Tibial nerve (tissue), 4 donors: ENCODE measurements at regions not wholly inside any gene's neighbourhood (a gene's known extent, or its start where the extent isn't known, plus 50 kb on each side); places are given as distances from the start of the nearest gene placed in this dataset.

ENCODE experiments used
- DNase-seq, 2 donors: peaks; one replicate each; pipeline ENCODE4 v3.0.0-alpha.2; 2019; ENCODE audit warnings: low spot score in 2 of 2
- H3K27ac ChIP-seq, 4 donors: fragments of 200-600 bp; sonication (generic) in 3 of 4; one replicate each; pipeline ENCODE4 v1.5.1; 2017 to 2019; ENCODE audit warnings: mild to moderate bottlenecking in 1 of 4
- H3K27me3 ChIP-seq, 2 donors: fragments of 200-600 bp; sonication (generic) in 1 of 2; one replicate each; pipeline versions ENCODE4 v1.5.1 to v1.6.0; 2017 to 2019
- H3K36me3 ChIP-seq, 3 donors: fragments of 200-600 bp; sonication (generic); one replicate each; pipeline ENCODE4 v1.5.1; 2018 to 2019
- H3K4me1 ChIP-seq, 4 donors: fragments of 200-600 bp; sonication (generic) in 3 of 4; one replicate each; pipeline ENCODE4 v1.5.1; 2017 to 2019
- H3K4me3 ChIP-seq, 4 donors: fragments of 200-600 bp; sonication (generic) in 3 of 4; one replicate each; pipeline ENCODE4 v1.5.1; 2017 to 2019; ENCODE audit warnings: mild to moderate bottlenecking in 1 of 4, moderate library complexity in 1 of 4
- H3K9me3 ChIP-seq, 4 donors: fragments of 200-600 bp; sonication (generic) in 3 of 4; one replicate each; pipeline ENCODE4 v1.5.1; 2017 to 2019
- EP300 ChIP-seq, 2 donors: sonication (generic); formaldehyde crosslinking; IDR thresholded peaks; one replicate each; pipeline ENCODE4 v1.6.1; 2017; ENCODE audit warnings: antibody characterized with exemption in 2 of 2, mild to moderate bottlenecking in 1 of 2
- POLR2A ChIP-seq, 2 donors: fragments of 450-650 bp; IDR thresholded peaks; one replicate each; pipeline ENCODE4 v1.6.1; 2017; ENCODE audit warnings: antibody characterized with exemption in 2 of 2, mild to moderate bottlenecking in 2 of 2, moderate library complexity in 2 of 2
- WGBS, 2 donors: methylation state at CpG; one replicate each; pipeline ENCODE4 v1.1.5; 2018; 5-methylcytosine and 5-hydroxymethylcytosine counted together
- TF ChIP-seq, protein P1 (sequence below), 5 experiments: fragments of 200-600 bp in 3 of 5; fragments of 450-650 bp in 2 of 5; sonication (generic) in 3 of 5; IDR thresholded peaks; one replicate each; pipeline ENCODE4 v1.5.1; 2016 to 2019; ENCODE audit warnings: antibody characterized with exemption in 5 of 5, mild to moderate bottlenecking in 3 of 5, moderate library complexity in 2 of 5

DNA sequence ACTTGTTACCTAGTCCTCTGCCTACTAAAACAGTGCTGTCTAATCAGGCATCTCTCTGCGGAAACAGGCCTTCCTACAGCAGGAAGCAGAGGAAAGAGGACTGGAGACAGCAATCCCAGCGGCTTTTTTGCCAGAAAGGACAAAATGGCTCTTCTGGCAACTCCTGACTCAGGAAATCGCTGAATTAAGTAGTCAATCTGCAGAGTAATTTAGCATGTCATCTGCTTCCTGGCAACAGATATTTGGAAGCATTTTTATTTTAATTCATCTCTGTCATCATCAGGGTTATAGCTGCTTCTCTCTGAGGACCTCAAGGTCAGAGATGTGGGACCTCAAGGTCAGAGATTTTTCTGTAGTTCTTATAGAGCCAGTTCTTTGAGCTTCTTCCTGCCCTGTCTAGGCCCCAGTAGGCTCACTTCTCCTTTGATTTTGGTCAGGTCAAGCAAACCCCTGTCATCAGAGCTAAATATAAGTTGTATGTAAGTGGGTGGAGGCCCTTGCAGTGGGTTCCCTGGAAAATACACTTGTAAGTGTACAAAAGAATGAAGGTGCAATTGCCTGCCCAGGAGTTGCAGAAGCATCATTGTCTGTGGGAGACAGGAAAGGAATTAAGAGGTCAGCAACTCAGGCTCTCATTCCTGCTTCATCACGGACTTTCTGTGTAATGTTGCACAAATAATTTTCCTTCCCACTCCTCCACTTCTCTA, 229.4 kb downstream of the ALDH8A1 start:
- Histone ChIP-seq H3K36me3 (no peaks in the 10 kb centered on the region), H3K9me3 (no peaks in the 10 kb centered on the region), H3K27ac (peak overlapping the region in 3 of 4 donors; percentile 29 to 47 (median 33)), H3K4me1 (peaks cover 0 to 57% (median 15%) of the 10 kb centered on the region in 4 donors), H3K27me3 (no peaks in the 10 kb centered on the region), H3K4me3 (no peak overlapping the region)
- TF ChIP-seq POLR2A (IDR thresholded peaks at IDR 0.05) (no peak), EP300 (IDR thresholded peaks at IDR 0.05) (peak in 1 of 2 donors; percentile 11)
- TF ChIP-seq, protein P1, sequence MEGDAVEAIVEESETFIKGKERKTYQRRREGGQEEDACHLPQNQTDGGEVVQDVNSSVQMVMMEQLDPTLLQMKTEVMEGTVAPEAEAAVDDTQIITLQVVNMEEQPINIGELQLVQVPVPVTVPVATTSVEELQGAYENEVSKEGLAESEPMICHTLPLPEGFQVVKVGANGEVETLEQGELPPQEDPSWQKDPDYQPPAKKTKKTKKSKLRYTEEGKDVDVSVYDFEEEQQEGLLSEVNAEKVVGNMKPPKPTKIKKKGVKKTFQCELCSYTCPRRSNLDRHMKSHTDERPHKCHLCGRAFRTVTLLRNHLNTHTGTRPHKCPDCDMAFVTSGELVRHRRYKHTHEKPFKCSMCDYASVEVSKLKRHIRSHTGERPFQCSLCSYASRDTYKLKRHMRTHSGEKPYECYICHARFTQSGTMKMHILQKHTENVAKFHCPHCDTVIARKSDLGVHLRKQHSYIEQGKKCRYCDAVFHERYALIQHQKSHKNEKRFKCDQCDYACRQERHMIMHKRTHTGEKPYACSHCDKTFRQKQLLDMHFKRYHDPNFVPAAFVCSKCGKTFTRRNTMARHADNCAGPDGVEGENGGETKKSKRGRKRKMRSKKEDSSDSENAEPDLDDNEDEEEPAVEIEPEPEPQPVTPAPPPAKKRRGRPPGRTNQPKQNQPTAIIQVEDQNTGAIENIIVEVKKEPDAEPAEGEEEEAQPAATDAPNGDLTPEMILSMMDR (IDR thresholded peaks at IDR 0.05): no peak
- no peak for DNase-seq
- 24 to 31% methylated on average over 4 of the region's 4 CpGs for WGBS, 2 donors

GRCh38 chr6:134719911-134720310, 230.0 kb downstream of the ALDH8A1 start:
- peak overlapping the region in 3 of 4 donors; percentile 29 to 47 (median 33) for H3K27ac ChIP-seq
- no peak overlapping the region for H3K4me3 ChIP-seq
- H3K27me3 ChIP-seq: no peaks in the 10 kb centered on the region
- no peaks in the 10 kb centered on the region for H3K9me3 ChIP-seq
- peaks cover 0 to 52% (median 16%) of the 10 kb centered on the region in 4 donors for H3K4me1 ChIP-seq
- H3K36me3 ChIP-seq: no peaks in the 10 kb centered on the region
- TF ChIP-seq, protein P1 (IDR thresholded peaks at IDR 0.05): no peak
- no peak for TF ChIP-seq EP300 (IDR thresholded peaks at IDR 0.05)
- TF ChIP-seq POLR2A (IDR thresholded peaks at IDR 0.05): no peak
- no peak for DNase-seq
- 67 to 72% methylated on average over 2 of the region's 2 CpGs for WGBS, 2 donors

DNA sequence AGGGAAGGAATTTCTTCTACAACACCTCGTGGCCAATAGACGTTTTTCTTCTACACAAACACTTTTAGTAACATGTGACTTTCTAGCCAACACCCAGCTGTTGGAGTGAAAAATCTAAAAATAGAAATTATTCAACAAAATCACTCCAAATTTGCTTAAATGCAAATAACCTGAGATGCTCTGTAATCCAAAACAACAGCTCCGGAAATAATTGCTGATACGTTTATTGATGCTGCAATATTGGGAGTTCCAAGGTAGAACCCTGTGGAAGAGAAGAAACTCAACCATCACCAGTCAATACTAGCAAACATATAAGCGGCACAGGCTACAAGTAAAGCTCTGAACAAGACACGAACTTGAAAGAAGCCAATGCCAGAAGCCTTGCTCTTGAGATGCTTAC, 230.6 kb downstream of the ALDH8A1 start:
- Histone ChIP-seq H3K36me3 (no peaks in the 10 kb centered on the region), H3K9me3 (peaks cover 0 to 3% (median 0%) of the 10 kb centered on the region in 4 donors), H3K4me3 (no peak overlapping the region), H3K27ac (peak overlapping the region in 2 of 4 donors; percentile 33 to 47), H3K4me1 (peaks cover 0 to 46% (median 15%) of the 10 kb centered on the region in 4 donors), H3K27me3 (no peaks in the 10 kb centered on the region)
- TF ChIP-seq, protein P1 (IDR thresholded peaks at IDR 0.05): no peak
- no peak for TF ChIP-seq POLR2A (IDR thresholded peaks at IDR 0.05)
- TF ChIP-seq EP300 (IDR thresholded peaks at IDR 0.05): no peak
- WGBS, 2 donors: 77 to 80% methylated on average over 6 of the region's 6 CpGs
- no peak for DNase-seq

- Histone ChIP-seq H3K27ac (no peak overlapping the region), H3K27me3 (no peaks in the 10 kb centered on the region), H3K9me3 (peaks cover 0 to 4% (median 0%) of the 10 kb centered on the region in 4 donors), H3K4me3 (no peak overlapping the region), H3K4me1 (peaks cover 0 to 7% (median 5%) of the 10 kb centered on the region in 4 donors), H3K36me3 (no peaks in the 10 kb centered on the region)
- no peak for TF ChIP-seq POLR2A (IDR thresholded peaks at IDR 0.05)
- no peak for TF ChIP-seq EP300 (IDR thresholded peaks at IDR 0.05)
- TF ChIP-seq, protein P1 (IDR thresholded peaks at IDR 0.05): no peak
- WGBS, 2 donors: 35 to 39% methylated on average over 8 of the region's 8 CpGs
- no peak for DNase-seq
Observed at GRCh38 chr6:134714679-134715078, 235.2 kb downstream of the ALDH8A1 start.

DNA sequence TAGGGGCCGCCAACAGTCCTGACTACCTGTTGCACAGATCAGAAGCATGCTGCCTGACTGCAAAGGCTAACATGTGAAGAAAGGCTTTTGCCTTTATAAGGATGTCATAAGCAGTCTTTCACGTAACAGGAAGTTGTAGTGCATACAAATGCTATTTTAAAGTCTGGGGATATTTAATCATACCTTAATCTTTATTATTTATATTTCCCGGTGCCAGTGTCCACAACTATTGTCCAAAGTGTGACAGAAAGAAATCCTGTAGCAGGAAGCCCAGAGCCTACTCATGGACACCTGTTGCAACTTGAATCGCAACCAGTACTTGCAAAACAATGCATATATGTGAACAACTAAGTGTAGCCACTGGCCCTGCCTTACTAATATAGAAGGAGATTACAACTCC, 235.8 kb downstream of the ALDH8A1 start:
- TF ChIP-seq, protein P1 (IDR thresholded peaks at IDR 0.05): no peak
- TF ChIP-seq POLR2A (IDR thresholded peaks at IDR 0.05): no peak
- no peak for TF ChIP-seq EP300 (IDR thresholded peaks at IDR 0.05)
- Histone ChIP-seq H3K4me1 (peaks cover 0 to 7% (median under 1%) of the 10 kb centered on the region in 4 donors), H3K27ac (no peak overlapping the region), H3K4me3 (no peak overlapping the region), H3K36me3 (no peaks in the 10 kb centered on the region), H3K9me3 (peaks cover 0 to 4% (median 0%) of the 10 kb centered on the region in 4 donors), H3K27me3 (no peaks in the 10 kb centered on the region)
- no peak for DNase-seq
- 86 to 88% methylated on average over 4 of the region's 4 CpGs for WGBS, 2 donors
